Lung (tissue), 11 donors: ENCODE measurements at regions not wholly inside any gene's neighbourhood (a gene's known extent, or its start where the extent isn't known, plus 50 kb on each side); places are given as distances from the start of the nearest gene placed in this dataset.

Experiments used
- ATAC-seq: fragments of 200-7000 bp; cut with Tn5 transposase; one replicate; pipeline ENCODE4 v1.9.1; 2020; ENCODE audit warnings: moderate number of reproducible peaks; ENCODE audit not compliant: insufficient read depth, low FRiP score
- DNase-seq, 3 donors: peaks; one replicate each; pipeline ENCODE4 v3.0.0-alpha.2; 2013 to 2017
- H3K27ac ChIP-seq, 2 donors: one replicate each; pipeline ENCODE4 v1.5.1; 2013; ENCODE audit warnings: mild to moderate bottlenecking in 2 of 2, moderate library complexity in 2 of 2, control low read depth in 1 of 2, inconsistent platforms in 1 of 2, low read depth in 1 of 2, low read length in 1 of 2
- H3K27me3 ChIP-seq, 3 donors: one replicate each; pipeline ENCODE4 v1.5.1; 2013; ENCODE audit warnings: low read length in 2 of 3; ENCODE audit not compliant: control insufficient read depth in 3 of 3, insufficient read depth in 3 of 3
- H3K36me3 ChIP-seq, 4 donors: one replicate each; pipeline ENCODE4 v1.5.1; 2013; ENCODE audit warnings: low read length in 4 of 4, mild to moderate bottlenecking in 1 of 4, moderate library complexity in 1 of 4; ENCODE audit not compliant: control insufficient read depth in 4 of 4, insufficient read depth in 4 of 4
- H3K4me1 ChIP-seq, 5 donors: one replicate each; pipeline ENCODE4 v1.5.1; 2013; ENCODE audit warnings: low read length in 5 of 5, mild to moderate bottlenecking in 2 of 5, moderate library complexity in 1 of 5; ENCODE audit not compliant: control insufficient read depth in 5 of 5, insufficient read depth in 5 of 5
- H3K4me3 ChIP-seq: one replicate; pipeline ENCODE4 v1.5.1; 2013; ENCODE audit warnings: mild to moderate bottlenecking, control low read depth, moderate library complexity
- H3K9ac ChIP-seq, 2 donors: one replicate each; pipeline ENCODE4 v1.5.1; 2013; ENCODE audit warnings: low read length in 2 of 2, control low read depth in 1 of 2; ENCODE audit not compliant: insufficient read depth in 1 of 2
- H3K9me3 ChIP-seq, 4 donors: one replicate each; pipeline ENCODE4 v1.5.1; 2013; ENCODE audit warnings: low read length in 3 of 4, mild to moderate bottlenecking in 1 of 4, moderate library complexity in 1 of 4; ENCODE audit not compliant: control insufficient read depth in 4 of 4, insufficient read depth in 3 of 4
- WGBS, 2 donors: extraction: QIAGEN DNeasy Blood & Tissue Kit; methylation state at CpG; one replicate each; pipeline ENCODE4 v1.1.7; 2013; 5-methylcytosine and 5-hydroxymethylcytosine counted together
- TF ChIP-seq, protein P1 (sequence below): IDR thresholded peaks from 2 replicates; pipeline ENCODE4 v1.5.1; 2012; ENCODE audit warnings: mild to moderate bottlenecking; ENCODE audit errors: control extremely low read depth, extremely low read depth
- donor health status: control.
- donor health status: control.
- donor health status: Bipolar disorder and iron deficiency.
- donor health status: healthy.
- donor health status: DM: yes; HTN: yes; CAD: no.

DNA sequence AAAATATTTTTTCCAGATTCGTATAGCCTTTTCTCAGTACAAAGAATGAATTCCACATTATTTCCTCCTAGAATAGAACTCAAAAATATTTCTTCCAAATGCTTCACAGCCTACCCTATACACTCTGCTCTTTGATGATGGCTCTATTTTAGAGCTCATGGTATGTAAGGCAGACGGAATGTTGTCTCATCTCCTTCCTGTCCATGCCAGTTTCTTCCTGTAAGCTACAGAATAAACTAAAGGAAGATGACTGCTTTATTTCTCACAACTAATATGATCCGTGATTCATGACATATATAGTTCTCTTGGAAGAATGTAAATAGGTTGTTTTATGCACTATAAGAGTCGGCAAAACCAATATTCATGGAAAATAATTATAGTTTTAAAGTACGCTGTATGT is 723.1 kb downstream of the CDH11 start:
- Histone ChIP-seq H3K4me1 (peaks cover 0 to 19% (median 0%) of the 10 kb centered on the region in 5 donors), H3K27me3 (no peaks in the 10 kb centered on the region), H3K27ac (no peak overlapping the region), H3K9me3 (no peaks in the 10 kb centered on the region), H3K9ac (no peak overlapping the region), H3K36me3 (no peaks in the 10 kb centered on the region), H3K4me3 (no peak overlapping the region)
- whole genome bisulfite sequencing, 2 donors: 75 to 79% methylated on average over 5 of the region's 5 CpGs
- DNase-seq: no peak
- TF ChIP-seq, protein P1, sequence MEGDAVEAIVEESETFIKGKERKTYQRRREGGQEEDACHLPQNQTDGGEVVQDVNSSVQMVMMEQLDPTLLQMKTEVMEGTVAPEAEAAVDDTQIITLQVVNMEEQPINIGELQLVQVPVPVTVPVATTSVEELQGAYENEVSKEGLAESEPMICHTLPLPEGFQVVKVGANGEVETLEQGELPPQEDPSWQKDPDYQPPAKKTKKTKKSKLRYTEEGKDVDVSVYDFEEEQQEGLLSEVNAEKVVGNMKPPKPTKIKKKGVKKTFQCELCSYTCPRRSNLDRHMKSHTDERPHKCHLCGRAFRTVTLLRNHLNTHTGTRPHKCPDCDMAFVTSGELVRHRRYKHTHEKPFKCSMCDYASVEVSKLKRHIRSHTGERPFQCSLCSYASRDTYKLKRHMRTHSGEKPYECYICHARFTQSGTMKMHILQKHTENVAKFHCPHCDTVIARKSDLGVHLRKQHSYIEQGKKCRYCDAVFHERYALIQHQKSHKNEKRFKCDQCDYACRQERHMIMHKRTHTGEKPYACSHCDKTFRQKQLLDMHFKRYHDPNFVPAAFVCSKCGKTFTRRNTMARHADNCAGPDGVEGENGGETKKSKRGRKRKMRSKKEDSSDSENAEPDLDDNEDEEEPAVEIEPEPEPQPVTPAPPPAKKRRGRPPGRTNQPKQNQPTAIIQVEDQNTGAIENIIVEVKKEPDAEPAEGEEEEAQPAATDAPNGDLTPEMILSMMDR: no peak
- no peak for ATAC-seq

DNA sequence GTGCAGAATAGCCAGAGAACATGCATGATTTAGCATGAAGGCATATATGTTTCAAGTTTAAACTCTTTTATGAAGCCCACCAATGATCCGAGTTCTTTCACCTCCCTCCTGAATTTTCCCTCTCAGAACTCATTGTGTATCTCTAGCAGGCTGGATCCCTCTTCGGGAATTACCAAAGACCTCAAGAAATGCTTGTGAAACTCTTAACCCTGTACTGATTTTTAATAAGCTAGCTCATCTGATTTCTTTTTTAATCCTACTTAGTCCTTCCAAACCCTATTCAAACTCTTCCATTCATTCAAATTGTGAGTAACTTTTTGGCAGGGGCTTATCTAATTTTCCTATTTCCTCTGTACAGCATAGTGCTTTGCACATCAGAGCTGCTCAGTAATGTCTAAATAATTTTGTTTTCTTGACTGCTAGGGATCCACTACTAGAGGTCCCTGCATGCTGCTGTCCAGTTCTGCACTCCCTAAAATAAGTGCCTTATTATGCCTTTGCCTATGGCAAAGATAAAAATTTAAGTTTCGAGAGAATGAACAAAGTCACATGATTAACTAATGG is 723.8 kb downstream of the CDH11 start:
- TF ChIP-seq, protein P1: no peak
- 68 to 82% methylated on average over 3 of the region's 3 CpGs for WGBS, 2 donors
- Histone ChIP-seq H3K9ac (no peak overlapping the region), H3K27me3 (no peaks in the 10 kb centered on the region), H3K4me1 (peaks cover 0 to 15% (median 0%) of the 10 kb centered on the region in 5 donors), H3K4me3 (no peak overlapping the region), H3K9me3 (no peaks in the 10 kb centered on the region), H3K36me3 (no peaks in the 10 kb centered on the region), H3K27ac (no peak overlapping the region)
- ATAC-seq: peak; percentile 41
- DNase-seq: peak in 2 of 3 donors; percentile 72 to 82

DNA sequence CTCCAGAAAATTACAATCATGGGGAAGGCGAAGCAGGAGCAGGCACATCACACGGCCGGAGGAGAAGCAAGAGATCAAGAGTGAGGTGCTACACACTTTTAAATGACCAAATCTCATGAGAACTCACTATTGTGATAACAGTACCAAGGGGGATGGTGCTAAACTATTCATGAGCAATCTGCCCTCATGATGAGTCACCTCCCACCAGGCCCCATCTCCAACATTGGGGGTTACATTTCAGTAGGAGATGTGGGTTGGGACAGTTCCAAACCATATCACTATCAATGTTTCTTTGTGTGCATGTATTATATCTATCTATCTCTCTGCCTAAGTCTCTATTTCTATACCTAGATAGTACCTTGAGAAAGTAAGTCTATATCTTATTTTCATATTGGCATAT is 724.8 kb downstream of the CDH11 start:
- WGBS, 2 donors: 93 to 94% methylated on average over 3 of the region's 3 CpGs

More for the DNA sequence above, 724.8 kb downstream of the CDH11 start:
- TF ChIP-seq, protein P1: no peak
- no peak for DNase-seq
- Histone ChIP-seq H3K36me3 (no peaks in the 10 kb centered on the region), H3K4me3 (no peak overlapping the region), H3K4me1 (peaks cover 0 to 10% (median 3%) of the 10 kb centered on the region in 5 donors), H3K27ac (no peak overlapping the region), H3K9ac (no peak overlapping the region), H3K27me3 (no peaks in the 10 kb centered on the region), H3K9me3 (no peaks in the 10 kb centered on the region)
- no peak for ATAC-seq
